Natural killer cell (primary cell): ENCODE measurements at regions not wholly inside any gene's neighbourhood (a gene's known extent, or its start where the extent isn't known, plus 50 kb on each side); places are given as distances from the start of the nearest gene placed in this dataset.

Source experiments
- ATAC-seq, 3 donors: fragments of 150-1000 bp in 2 of 3; fragments of 200-7000 bp in 1 of 3; cut with Tn5 transposase; 1 replicate in 1 of 3; 2 replicates in 2 of 3; pipeline ENCODE4 v1.10.0; 2021; ENCODE audit warnings: mild to moderate bottlenecking in 2 of 3, moderate library complexity in 2 of 3
- DNase-seq, 2 donors: peaks; one replicate each; pipeline versions ENCODE4 v3.0.0 to v3.0.0-alpha.2; 2013 to 2021; ENCODE audit warnings: mixed read lengths in 1 of 2
- H3K27ac ChIP-seq: one replicate; pipeline ENCODE4 v1.5.1; 2013; ENCODE audit warnings: mild to moderate bottlenecking, low read length
- H3K27me3 ChIP-seq: one replicate; pipeline ENCODE4 v1.6.1; 2013; ENCODE audit warnings: low read length; ENCODE audit not compliant: control insufficient read depth, insufficient read depth
- H3K36me3 ChIP-seq: one replicate; pipeline ENCODE4 v1.6.1; 2013; ENCODE audit warnings: low read length; ENCODE audit not compliant: control insufficient read depth, insufficient read depth
- H3K4me1 ChIP-seq: one replicate; pipeline ENCODE4 v1.6.1; 2013; ENCODE audit warnings: low read length; ENCODE audit not compliant: control insufficient read depth, insufficient read depth
- H3K4me3 ChIP-seq: one replicate; pipeline ENCODE4 v1.5.1; 2013; ENCODE audit warnings: low read length
- H3K9me3 ChIP-seq: one replicate; pipeline ENCODE4 v1.6.1; 2013; ENCODE audit warnings: low read length; ENCODE audit not compliant: control insufficient read depth, insufficient read depth
- H3K27ac Mint-ChIP-seq, 2 donors: one replicate each; pipeline ENCODE4 v1.8.0; 2022; ENCODE audit warnings: mild to moderate bottlenecking in 2 of 2, mixed read lengths in 2 of 2, moderate library complexity in 1 of 2
- H3K27me3 Mint-ChIP-seq, 2 donors: one replicate each; pipeline ENCODE4 v1.8.0; 2022; ENCODE audit warnings: low read depth in 2 of 2, mixed read lengths in 2 of 2
- H3K36me3 Mint-ChIP-seq: one replicate; pipeline ENCODE4 v1.8.0; 2022; ENCODE audit warnings: mixed read lengths
- H3K4me1 Mint-ChIP-seq, 2 donors: one replicate each; pipeline ENCODE4 v1.8.0; 2022; ENCODE audit warnings: mixed read lengths in 2 of 2
- H3K4me3 Mint-ChIP-seq: one replicate; pipeline ENCODE4 v1.8.0; 2022; ENCODE audit warnings: mild to moderate bottlenecking, moderate library complexity, mixed read lengths
- H3K9me3 Mint-ChIP-seq, 2 donors: one replicate each; pipeline ENCODE4 v1.8.0; 2022; ENCODE audit warnings: mixed read lengths in 2 of 2
- CTCF ChIP-seq: fragments of 200-600 bp; IDR thresholded peaks from one replicate; pipeline ENCODE4 v1.8.0; 2022; ENCODE audit warnings: antibody characterized with exemption
- WGBS: methylation state at CpG from one replicate; pipeline ENCODE4 v1.1.7; 2013; ENCODE audit warnings: missing lambda C conversion rate; ENCODE audit not compliant: insufficient coverage; 5-methylcytosine and 5-hydroxymethylcytosine counted together
- intact Hi-C: fragments of 100-400 bp; cut with micrococcal nuclease; formaldehyde crosslinking; loops from one replicate; pipeline ENCODE4 v1.14.2; 2022

DNA sequence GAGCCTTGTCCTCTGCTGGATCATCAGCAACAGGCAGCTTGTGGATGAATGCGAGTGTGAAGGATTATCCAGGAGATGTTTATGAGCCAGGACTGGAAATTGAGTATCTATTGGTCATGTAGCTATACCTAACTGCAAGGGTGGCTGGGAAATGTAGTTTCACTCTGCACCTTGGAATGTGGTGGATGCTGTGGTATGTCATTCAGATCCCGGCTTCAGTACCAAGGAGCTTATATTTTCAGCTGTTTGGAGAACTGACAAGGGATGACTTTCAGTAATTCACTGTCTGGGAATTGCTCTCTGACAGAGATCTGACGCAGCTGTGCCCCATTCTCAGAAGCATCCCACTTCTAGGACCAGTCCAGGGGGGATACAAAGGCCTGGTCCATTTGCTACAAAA, 792.3 kb upstream of the NOVA1 start:
- TF ChIP-seq CTCF: no peak
- Histone ChIP-seq H3K27ac (no peak overlapping the region), H3K9me3 (no peaks in the 10 kb centered on the region), H3K27me3 (no peaks in the 10 kb centered on the region), H3K4me3 (no peak overlapping the region), H3K4me1 (no peaks in the 10 kb centered on the region), H3K36me3 (no peaks in the 10 kb centered on the region)
- Mint-ChIP-seq H3K27ac (no peak overlapping the region), H3K27me3 (no peaks in the 10 kb centered on the region), H3K36me3 (no peaks in the 10 kb centered on the region), H3K4me3 (no peak overlapping the region), H3K9me3 (peaks cover 10% of the 10 kb centered on the region in 2 donors), H3K4me1 (no peaks in the 10 kb centered on the region)
- ATAC-seq (no peak), DNase-seq (no peak)
- 72% methylated on average over 3 of the region's 3 CpGs for WGBS
- intact Hi-C loops: no loop called here

DNA sequence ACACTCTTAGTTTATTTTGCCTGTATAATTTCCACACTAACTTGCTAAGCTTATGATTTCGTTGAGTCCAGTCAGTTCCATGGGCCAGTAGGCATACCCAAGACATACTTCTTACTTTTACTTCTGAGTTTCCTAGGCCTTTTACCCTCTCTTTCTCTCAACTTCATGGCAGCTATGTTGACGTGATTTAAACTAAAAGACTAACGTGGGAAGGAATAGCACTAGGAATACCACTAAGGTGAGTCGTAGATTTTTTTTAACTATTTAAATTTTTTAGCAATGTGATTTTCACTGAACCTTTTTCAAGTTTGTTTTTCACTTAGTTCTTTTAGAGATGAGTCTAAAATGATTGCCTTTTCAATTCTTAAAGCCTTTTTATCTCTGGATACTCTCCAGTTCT, 793.5 kb upstream of the NOVA1 start:
- no peaks in the 10 kb centered on the region for H3K27me3 ChIP-seq
- H3K36me3 Mint-ChIP-seq: no peaks in the 10 kb centered on the region
- intact Hi-C loops: no loop called here
- no peaks in the 10 kb centered on the region for H3K36me3 ChIP-seq
- H3K9me3 Mint-ChIP-seq: peaks cover 10% of the 10 kb centered on the region in 2 donors
- no peak overlapping the region for H3K4me3 Mint-ChIP-seq
- no peaks in the 10 kb centered on the region for H3K4me1 Mint-ChIP-seq
- 95% methylated on average over 2 of the region's 4 CpGs for WGBS
- no peaks in the 10 kb centered on the region for H3K4me1 ChIP-seq
- DNase-seq: no peak
- H3K27ac Mint-ChIP-seq: no peak overlapping the region
- no peak overlapping the region for H3K4me3 ChIP-seq
- H3K9me3 ChIP-seq: no peaks in the 10 kb centered on the region
- no peak for TF ChIP-seq CTCF
- ATAC-seq: no peak
- H3K27me3 Mint-ChIP-seq: no peaks in the 10 kb centered on the region
- no peak overlapping the region for H3K27ac ChIP-seq

- intact Hi-C loops: no loop called here
- Mint-ChIP-seq H3K9me3 (peaks cover 10% of the 10 kb centered on the region in 2 donors), H3K4me3 (no peak overlapping the region), H3K27me3 (no peaks in the 10 kb centered on the region), H3K27ac (no peak overlapping the region), H3K4me1 (no peaks in the 10 kb centered on the region), H3K36me3 (no peaks in the 10 kb centered on the region)
- no CpG with 5 or more reads among the region's 1 CpG for WGBS
- DNase-seq (no peak), ATAC-seq (no peak)
- H3K27ac ChIP-seq: no peak overlapping the region
- no peak for TF ChIP-seq CTCF
- H3K4me3 ChIP-seq: no peak overlapping the region
- H3K4me1 ChIP-seq: no peaks in the 10 kb centered on the region
- H3K27me3 ChIP-seq: no peaks in the 10 kb centered on the region
- H3K36me3 ChIP-seq: no peaks in the 10 kb centered on the region
- H3K9me3 ChIP-seq: no peaks in the 10 kb centered on the region
Measured at GRCh38 chr14:27392153-27392552, 794.3 kb upstream of the NOVA1 start.

DNA sequence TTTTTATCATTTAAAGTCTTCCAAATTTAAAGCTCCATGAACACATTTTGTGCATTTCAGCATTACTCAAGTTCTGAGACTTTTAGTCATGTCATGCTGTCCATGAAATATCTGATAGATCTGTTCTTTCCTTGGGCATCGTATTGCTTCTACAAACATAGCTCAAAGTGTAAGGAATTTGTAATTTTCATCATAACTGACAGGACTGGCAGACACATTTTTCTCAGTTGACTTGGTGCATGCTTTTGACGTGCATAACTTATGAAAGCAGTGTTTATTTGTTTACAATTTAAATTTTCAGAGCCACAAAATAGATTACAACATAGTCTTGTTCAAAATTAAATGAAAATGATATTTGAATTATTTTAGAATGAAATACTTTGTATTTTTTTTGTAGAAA, 812.1 kb upstream of the NOVA1 start:
- Mint-ChIP-seq H3K4me1 (no peaks in the 10 kb centered on the region), H3K9me3 (peaks cover 6 to 12% of the 10 kb centered on the region in 2 donors), H3K4me3 (no peak overlapping the region), H3K27me3 (no peaks in the 10 kb centered on the region), H3K36me3 (no peaks in the 10 kb centered on the region), H3K27ac (no peak overlapping the region)
- DNase-seq (no peak), ATAC-seq (no peak)
- TF ChIP-seq CTCF: no peak
- 67% methylated on average over 1 of the region's 2 CpGs for WGBS
- H3K36me3 ChIP-seq: no peaks in the 10 kb centered on the region
- H3K27me3 ChIP-seq: no peaks in the 10 kb centered on the region
- no peaks in the 10 kb centered on the region for H3K4me1 ChIP-seq
- no peak overlapping the region for H3K27ac ChIP-seq
- intact Hi-C loops: no loop called here
- no peak overlapping the region for H3K4me3 ChIP-seq
- no peaks in the 10 kb centered on the region for H3K9me3 ChIP-seq
